ENCODE measurements at regions not wholly inside any gene's neighbourhood (a gene's known extent, or its start where the extent isn't known, plus 50 kb on each side); places are given as distances from the start of the nearest gene placed in this dataset.

GRCh38 chr4:149952716-149953115, 125.5 kb upstream of the DCLK2 start:
- Mint-ChIP-seq H3K4me3 (no peak overlapping the region), H3K4me1 (no peaks in the 10 kb centered on the region), H3K9me3 (no peaks in the 10 kb centered on the region), H3K27me3 (peaks cover 3% of the 10 kb centered on the region), H3K36me3 (ENCODE audit: low read depth) (no peaks in the 10 kb centered on the region), H3K27ac (no peak overlapping the region)
- TF ChIP-seq CTCF (IDR thresholded peaks at IDR 0.05): no peak
- ChIA-PET POLR2A (no interaction called here), CTCF (no interaction called here)
- intact Hi-C loops (cut with micrococcal nuclease): no loop called here
- DNase-seq: no peak
- no peak for ATAC-seq (ENCODE audit: low read depth)

GRCh38 chr4:149955780-149956390, 122.4 kb upstream of the DCLK2 start:
- DNase-seq (no peak), ATAC-seq (ENCODE audit: low read depth) (no peak)
- ChIA-PET POLR2A (no interaction called here), CTCF (no interaction called here)
- no peak for TF ChIP-seq CTCF (IDR thresholded peaks at IDR 0.05)
- Mint-ChIP-seq H3K4me1 (no peaks in the 10 kb centered on the region), H3K9me3 (no peaks in the 10 kb centered on the region), H3K4me3 (no peak overlapping the region), H3K27ac (no peak overlapping the region), H3K27me3 (peaks cover 8% of the 10 kb centered on the region), H3K36me3 (ENCODE audit: low read depth) (no peaks in the 10 kb centered on the region)
- intact Hi-C loops (cut with micrococcal nuclease): no loop called here

- no peaks in the 10 kb centered on the region for H3K9me3 Mint-ChIP-seq
- CTCF ChIA-PET: no interaction called here
- intact Hi-C loops (cut with micrococcal nuclease): no loop called here
- H3K27me3 Mint-ChIP-seq: peaks cover 10% of the 10 kb centered on the region
- no peak for TF ChIP-seq CTCF (IDR thresholded peaks at IDR 0.05)
- no peak overlapping the region for H3K4me3 Mint-ChIP-seq
- POLR2A ChIA-PET: no interaction called here
- ATAC-seq (ENCODE audit: low read depth) (no peak), DNase-seq (no peak)
- H3K36me3 Mint-ChIP-seq (ENCODE audit: low read depth): no peaks in the 10 kb centered on the region
- no peak overlapping the region for H3K27ac Mint-ChIP-seq
- H3K4me1 Mint-ChIP-seq: no peaks in the 10 kb centered on the region
Observed at GRCh38 chr4:149956678-149957077, 121.6 kb upstream of the DCLK2 start.

GRCh38 chr4:149961876-149962597, 116.2 kb upstream of the DCLK2 start:
- POLR2A ChIA-PET: no interaction called here
- no peak for ATAC-seq (ENCODE audit: low read depth)

More at GRCh38 chr4:149961876-149962597, 116.2 kb upstream of the DCLK2 start:
- H3K4me3 Mint-ChIP-seq: no peak overlapping the region
- no peak for TF ChIP-seq CTCF (IDR thresholded peaks at IDR 0.05)
- H3K36me3 Mint-ChIP-seq (ENCODE audit: low read depth): no peaks in the 10 kb centered on the region
- no peaks in the 10 kb centered on the region for H3K4me1 Mint-ChIP-seq
- peaks cover 20% of the 10 kb centered on the region for H3K27me3 Mint-ChIP-seq
- intact Hi-C loops (cut with micrococcal nuclease): no loop called here
- no peak overlapping the region for H3K27ac Mint-ChIP-seq
- CTCF ChIA-PET: no interaction called here
- H3K9me3 Mint-ChIP-seq: no peaks in the 10 kb centered on the region
- no peak for DNase-seq
